ENCODE measurements at regions not wholly inside any gene's neighbourhood (a gene's known extent, or its start where the extent isn't known, plus 50 kb on each side); places are given as distances from the start of the nearest gene placed in this dataset.

GRCh38 chr1:238101923-238102322 is 211.2 kb upstream of the ZP4 start:
- TF ChIP-seq PAX5 (IDR thresholded peaks at IDR 0.05; ENCODE audit: insufficient read depth, low read length, severe bottlenecking): no peak
- TF ChIP-seq POLR2A (IDR thresholded peaks at IDR 0.05; ENCODE audit: low read depth, low read length): no peak
- no peak for TF ChIP-seq POLR2AphosphoS5 (IDR thresholded peaks at IDR 0.05; ENCODE audit: low read depth, low read length)

All from GM12891 (cell line).